ENCODE measurements at regions not wholly inside any gene's neighbourhood (a gene's known extent, or its start where the extent isn't known, plus 50 kb on each side); places are given as distances from the start of the nearest gene placed in this dataset.

DNA sequence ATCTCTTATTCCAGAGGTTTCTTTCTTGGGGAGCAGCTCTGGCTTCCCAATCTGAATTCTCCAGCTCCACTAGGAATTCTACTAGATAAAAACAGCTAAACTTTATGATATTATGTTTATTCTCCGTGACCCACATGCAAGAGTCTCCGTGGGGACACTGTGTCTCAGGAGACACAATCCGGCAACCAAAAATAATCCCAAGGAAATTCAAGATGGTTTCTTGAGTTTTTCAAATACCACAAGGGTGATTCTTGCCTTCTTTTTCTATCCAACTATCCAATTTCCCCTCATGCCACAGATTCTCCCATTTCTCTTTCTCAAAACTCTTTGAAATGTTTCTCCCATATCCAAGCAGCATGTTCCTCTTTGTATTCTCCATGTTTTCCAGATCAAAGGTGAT lies 103.1 kb downstream of the FAS start:
- no peak for ATAC-seq

DNA sequence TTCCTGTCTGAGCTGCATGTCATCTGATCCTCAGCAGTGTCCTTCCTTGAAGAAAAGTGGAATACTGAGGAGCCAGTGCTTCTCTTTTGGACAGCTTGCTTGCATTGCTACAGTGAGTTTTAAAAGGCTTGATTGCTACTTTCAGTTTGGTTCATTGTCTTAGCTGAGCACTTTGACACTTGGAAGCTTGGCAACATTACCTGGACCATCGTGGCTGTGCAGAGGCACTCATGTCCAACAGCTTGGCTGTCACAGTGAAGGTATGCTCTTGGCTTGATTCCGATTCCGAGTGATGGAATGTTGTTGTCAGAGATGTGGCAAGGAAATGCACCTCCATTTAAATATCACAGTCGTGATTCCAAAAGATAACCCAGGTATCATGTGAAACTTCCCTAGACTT lies 102.4 kb downstream of the FAS start:
- ATAC-seq, result no peak

DNA sequence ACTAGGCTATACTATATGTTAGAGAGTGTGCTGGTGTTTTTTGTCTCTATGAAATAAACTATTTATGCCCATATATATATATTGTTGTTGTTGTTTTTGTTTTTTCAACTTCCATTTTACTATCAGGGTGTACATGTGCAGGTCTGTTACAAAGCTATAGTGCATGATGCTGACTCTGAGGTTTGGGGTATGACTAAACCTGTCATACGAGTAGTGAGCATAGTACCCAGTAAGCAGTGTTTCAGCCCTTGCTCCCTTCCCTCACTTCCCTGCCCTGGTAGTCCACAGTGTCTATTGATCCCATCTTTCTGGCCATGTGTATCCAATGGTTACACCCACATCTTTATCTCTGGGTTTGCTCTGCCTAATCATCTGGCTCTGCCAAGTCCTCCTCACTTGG lies 101.8 kb downstream of the FAS start:
- ATAC-seq, result peak; percentile 40 to 68

GRCh38 chr10:89091496-89091895 lies 100.9 kb downstream of the FAS start:
- ATAC-seq, result no peak

GRCh38 chr10:89090756-89091445 lies 100.3 kb downstream of the FAS start:
- no peak for ATAC-seq

DNA sequence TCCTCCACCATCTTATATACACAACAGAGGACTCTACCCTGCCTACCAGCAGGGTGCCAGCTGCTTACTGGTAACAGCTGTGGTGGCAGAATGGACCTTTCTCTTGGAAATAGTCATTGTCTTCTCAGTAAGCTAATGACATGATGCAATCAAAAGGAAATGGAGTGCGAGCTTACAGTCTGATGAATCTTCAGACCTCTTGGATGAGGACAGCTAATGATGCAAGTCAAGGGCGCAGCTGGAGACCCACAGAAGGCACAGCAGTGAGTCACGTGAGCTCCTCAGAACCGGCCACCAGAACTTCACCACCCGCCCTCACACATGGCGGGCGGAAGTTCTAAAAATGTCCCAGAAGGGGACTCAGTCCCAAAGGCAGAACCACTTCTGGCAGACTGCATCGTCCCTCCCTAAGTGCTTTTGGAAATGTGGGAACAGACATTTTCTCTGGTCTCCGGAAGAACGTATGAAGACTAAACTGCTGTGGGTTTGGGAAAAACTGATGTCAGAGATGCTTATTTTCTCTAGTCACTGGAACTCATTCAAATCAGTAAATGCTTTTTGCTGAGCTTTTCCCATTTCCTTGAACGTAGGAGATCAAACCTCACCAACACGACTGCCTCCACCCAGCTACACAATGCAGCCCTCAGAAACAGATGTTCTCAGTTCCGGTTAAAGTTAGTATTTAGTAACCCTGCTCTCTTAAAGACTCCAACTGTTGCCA lies 96.4 kb downstream of the FAS start:
- ATAC-seq, result peak; percentile 38 to 48

- peak in 1 of 2 donors; percentile 12 for ATAC-seq
Observed at GRCh38 chr10:89085153-89085552, 94.6 kb downstream of the FAS start.

DNA sequence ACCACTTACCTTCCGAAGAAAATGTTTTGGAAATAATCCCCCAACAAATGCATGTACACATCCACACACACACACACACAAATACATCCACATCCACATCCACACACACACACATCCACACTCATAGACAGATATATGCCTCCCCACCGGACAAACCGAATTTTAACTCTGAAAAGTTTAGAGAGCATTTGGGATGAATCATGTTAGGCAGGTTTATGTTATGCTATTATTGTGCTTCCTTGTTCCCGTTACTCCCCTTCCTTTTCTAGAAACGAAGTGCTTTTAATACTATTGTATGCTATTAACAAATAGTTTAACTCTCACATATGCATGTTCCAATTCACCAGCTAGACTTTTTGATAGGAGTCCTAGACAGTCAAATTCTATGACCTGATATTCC lies 91.5 kb downstream of the FAS start:
- no peak for ATAC-seq

DNA sequence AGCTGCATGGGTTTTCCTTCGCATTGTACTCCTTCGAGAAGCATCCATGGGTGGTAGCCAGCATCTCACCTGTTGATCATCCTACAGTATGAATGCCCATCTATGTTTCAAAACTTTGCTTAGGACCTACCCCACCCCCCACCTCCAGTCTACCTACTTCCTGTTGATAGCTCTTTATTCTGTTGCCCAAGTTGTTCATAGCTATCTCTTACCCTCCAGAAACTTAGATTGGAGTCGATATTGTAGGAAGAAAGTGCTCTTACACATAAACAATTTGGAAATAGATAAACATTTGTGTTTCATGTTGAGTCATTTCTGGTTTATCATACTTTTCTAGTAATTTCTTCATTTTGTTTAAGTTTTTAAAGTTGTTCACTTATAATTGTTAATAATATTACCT lies 90.1 kb downstream of the FAS start:
- no peak for ATAC-seq

GRCh38 chr10:89079961-89080360 lies 89.4 kb downstream of the FAS start:
- no peak for ATAC-seq

- no peak for ATAC-seq
Observed at GRCh38 chr10:89078724-89079672, 88.4 kb downstream of the FAS start.

- peak; percentile 82 to 88 for ATAC-seq
Observed at GRCh38 chr10:89076120-89076519, 85.5 kb downstream of the FAS start.

DNA sequence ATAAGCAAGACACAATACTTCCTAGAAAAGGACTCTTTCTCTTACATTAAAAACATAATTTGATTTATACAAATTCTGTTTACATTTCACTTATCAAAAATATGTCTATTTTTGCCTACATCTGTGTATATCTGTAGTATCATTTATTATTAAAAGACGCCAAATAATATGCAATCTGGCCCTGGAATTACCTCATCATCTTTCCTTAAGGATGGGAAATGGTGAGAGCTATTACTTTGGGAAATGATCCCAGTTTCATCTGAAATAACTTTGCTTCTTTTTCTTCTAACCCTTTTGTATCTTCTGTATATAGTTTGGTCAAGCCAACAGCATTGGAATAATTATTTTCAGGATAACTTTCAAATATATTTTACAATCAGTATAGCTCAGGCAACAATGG lies 85.0 kb downstream of the FAS start:
- no peak for ATAC-seq

DNA sequence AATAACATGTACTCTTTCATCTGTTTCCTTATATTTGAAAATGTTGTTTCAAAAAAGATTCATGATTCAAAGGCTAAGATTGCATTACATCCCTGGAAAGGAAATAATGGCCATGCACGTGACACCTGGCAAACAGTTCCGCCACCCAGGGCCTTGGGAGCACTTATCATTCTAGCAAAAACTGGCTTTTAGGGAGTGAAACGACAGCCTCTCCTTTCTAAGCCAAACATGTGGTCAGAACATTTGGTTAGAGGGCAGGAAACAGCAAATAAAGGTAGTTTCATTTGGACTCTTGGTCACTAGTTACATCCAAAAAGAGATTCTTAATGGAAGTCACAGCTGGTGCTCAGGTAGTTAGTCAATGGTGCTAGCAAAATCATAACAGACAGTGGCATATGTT lies 83.5 kb downstream of the FAS start:
- no peak for ATAC-seq

DNA sequence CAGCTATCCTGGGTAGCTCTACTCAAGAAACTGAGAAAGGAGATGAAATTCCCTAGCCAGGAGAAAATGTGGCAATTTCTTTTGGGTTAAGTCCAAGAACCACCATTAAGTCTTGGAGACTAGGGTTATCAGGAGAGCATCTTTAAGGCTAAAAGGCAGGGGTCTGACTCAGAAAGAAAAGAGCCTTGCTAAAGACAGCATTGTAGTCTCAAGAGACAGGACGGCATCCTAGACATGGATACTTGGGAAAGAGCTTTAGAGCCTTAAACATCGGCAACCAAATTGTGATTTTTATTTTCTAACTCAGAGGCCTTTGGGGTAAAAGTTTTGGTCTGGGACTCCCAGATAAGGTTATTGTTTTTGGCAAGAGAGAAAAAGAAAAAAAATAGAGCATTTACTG lies 83.1 kb downstream of the FAS start:
- no peak for ATAC-seq

- ATAC-seq, result no peak
Observed at GRCh38 chr10:89069589-89069988, 79.0 kb downstream of the FAS start.
